Fibroblast of lung (primary cell): ENCODE measurements at regions not wholly inside any gene's neighbourhood (a gene's known extent, or its start where the extent isn't known, plus 50 kb on each side); places are given as distances from the start of the nearest gene placed in this dataset.

Experiments
- CTCF ChIP-seq, 2 donors: IDR thresholded peaks in 1 of 2; conservative IDR thresholded peaks in 1 of 2; 1 replicate in 1 of 2; 2 replicates in 1 of 2; pipeline ENCODE4 v1.5.1; 2011 to 2012; ENCODE audit warnings: low read length in 2 of 2, control low read depth in 1 of 2, inconsistent platforms in 1 of 2, low read depth in 1 of 2, mild to moderate bottlenecking in 1 of 2
- EZH2 ChIP-seq: IDR thresholded peaks from 2 replicates; pipeline ENCODE4 v1.5.1; 2012; ENCODE audit warnings: low read length, control low read depth, mild to moderate bottlenecking; ENCODE audit errors: missing control alignments

- no peak for TF ChIP-seq CTCF (conservative IDR thresholded peaks at IDR 0.05 in 1 of 2, IDR thresholded peaks at IDR 0.05 in 1 of 2; ENCODE audit: low read depth in 1 of 2, low read length in 2 of 2)
- no peak for TF ChIP-seq EZH2
Measured at GRCh38 chr5:166503506-166503905, 1787.9 kb upstream of the WWC1 start.
